Heart left ventricle (tissue), 16 donors: ENCODE measurements at regions not wholly inside any gene's neighbourhood (a gene's known extent, or its start where the extent isn't known, plus 50 kb on each side); places are given as distances from the start of the nearest gene placed in this dataset.

Experiments
- ATAC-seq, 4 donors: fragments of 200-7000 bp; cut with Tn5 transposase; one replicate each; pipeline ENCODE4 v1.9.1; 2020 to 2022; ENCODE audit warnings: moderate library complexity in 4 of 4, mild to moderate bottlenecking in 3 of 4, moderate number of reproducible peaks in 1 of 4
- DNase-seq, 5 donors: peaks; one replicate each; pipeline ENCODE4 v3.0.0-alpha.2; 2020
- H3K27ac ChIP-seq, 12 donors: fragments of 200-600 bp; sonication (generic) in 4 of 12; one replicate each; pipeline versions ENCODE4 v1.5.0 to v1.8.0; 2016 to 2022; ENCODE audit warnings: mild to moderate bottlenecking in 2 of 12
- H3K27me3 ChIP-seq, 9 donors: fragments of 200-600 bp; sonication (generic) in 2 of 9; one replicate each; pipeline versions ENCODE4 v1.5.1 to v1.8.0; 2016 to 2022; ENCODE audit warnings: mild to moderate bottlenecking in 3 of 9
- H3K36me3 ChIP-seq, 9 donors: fragments of 200-600 bp; sonication (generic) in 2 of 9; one replicate each; pipeline versions ENCODE4 v1.5.0 to v1.8.0; 2018 to 2022; ENCODE audit warnings: mild to moderate bottlenecking in 2 of 9
- H3K4me1 ChIP-seq, 12 donors: fragments of 200-600 bp; sonication (generic) in 4 of 12; one replicate each; pipeline versions ENCODE4 v1.5.0 to v1.8.0; 2016 to 2022; ENCODE audit warnings: mild to moderate bottlenecking in 3 of 12
- H3K4me3 ChIP-seq, 12 donors: fragments of 200-600 bp; sonication (generic) in 4 of 12; one replicate each; pipeline versions ENCODE4 v1.5.0 to v1.8.0; 2017 to 2022; ENCODE audit warnings: mild to moderate bottlenecking in 9 of 12, moderate library complexity in 4 of 12
- H3K9me3 ChIP-seq, 12 donors: fragments of 200-600 bp; sonication (generic) in 4 of 12; one replicate each; pipeline versions ENCODE4 v1.5.0 to v1.8.0; 2016 to 2022; ENCODE audit warnings: mild to moderate bottlenecking in 1 of 12
- POLR2A ChIP-seq, 2 donors: fragments of 450-650 bp; IDR thresholded peaks; one replicate each; pipeline ENCODE4 v1.6.1; 2017; ENCODE audit warnings: antibody characterized with exemption in 2 of 2, mild to moderate bottlenecking in 2 of 2, moderate library complexity in 2 of 2
- WGBS, 4 donors: extraction: QIAGEN DNeasy Blood & Tissue Kit in 2 of 4; methylation state at CpG; one replicate each; pipeline versions ENCODE4 v1.1.5 to v1.1.7; 2013 to 2018; 5-methylcytosine and 5-hydroxymethylcytosine counted together
- intact Hi-C, 10 donors: fragments of 100-400 bp; cut with DNase I; formaldehyde crosslinking; loops; one replicate each; pipeline versions ENCODE4 v1.11.1 to v1.14.2; 2022
- TF ChIP-seq, protein P1 (sequence below), 12 donors: fragments of 200-600 bp; sonication (generic) in 4 of 12; IDR thresholded peaks; one replicate each; pipeline versions ENCODE4 v1.5.0 to v1.8.0; 2018 to 2022; ENCODE audit warnings: antibody characterized with exemption in 12 of 12, mild to moderate bottlenecking in 5 of 12
- donor health status: ischemic (EF 13 %, LVEDD 7.1; RV severe dilation, severe dysfunction).
- donor health status: healthy with polysubstance abuse.
- donor health status: DM: no; HTN: yes; CAD: no.
- donor health status: DM: no; HTN: no; CAD: no.
- donor health status: ischemic (EF 25% LVEDD 6.9; RV normal size, moderate dysfunction).
- donor health status: ischemic (EF 25% LVEDD 5.7; RV mildly dilated, moderate dysfunction).
- donor health status: healthy.
- donor health status: DM: yes; HTN: yes; CAD: no.
- donor health status: ischemic (EF 35%, LVEDD 5.7; RV mildly dilated, moderate dysfunction).
- donor health status: nonischemic (EF 11% LVEDD 7.7; RV severe dilation, severe dysfunction).
- donor health status: DM: yes; HTN: yes; CAD: no.
- donor health status: PGD.
- donor health status: ischemic (EF 29% LVEDD 5.4; RV normal size, mild dysfunction).
- donor health status: nonischemic (EF 23%, LVEDD 6.1; RV moderate dilation, normal function).

DNA sequence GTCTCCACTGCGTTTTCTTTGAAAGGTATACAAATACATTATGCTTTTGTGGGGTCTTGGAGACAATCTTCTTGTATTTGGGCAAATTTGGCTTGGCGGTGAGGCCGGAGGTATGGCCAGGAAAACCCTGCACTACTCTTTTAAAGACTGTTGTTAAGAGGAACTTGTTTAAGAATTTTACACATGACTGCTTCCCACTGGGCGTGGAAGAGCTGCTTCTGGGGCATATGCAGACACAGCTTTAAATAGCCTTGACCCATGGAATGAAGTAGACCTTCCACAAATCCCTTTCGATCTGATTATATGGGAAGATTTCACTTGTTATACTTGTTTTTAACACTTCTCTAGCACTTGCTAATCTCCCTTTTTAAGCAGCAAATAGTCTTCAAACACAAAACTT lies 453.6 kb downstream of the MN1 start:
- intact Hi-C loops, result no loop called here
- no peak for TF ChIP-seq POLR2A (IDR thresholded peaks at IDR 0.05)
- TF ChIP-seq, protein P1, sequence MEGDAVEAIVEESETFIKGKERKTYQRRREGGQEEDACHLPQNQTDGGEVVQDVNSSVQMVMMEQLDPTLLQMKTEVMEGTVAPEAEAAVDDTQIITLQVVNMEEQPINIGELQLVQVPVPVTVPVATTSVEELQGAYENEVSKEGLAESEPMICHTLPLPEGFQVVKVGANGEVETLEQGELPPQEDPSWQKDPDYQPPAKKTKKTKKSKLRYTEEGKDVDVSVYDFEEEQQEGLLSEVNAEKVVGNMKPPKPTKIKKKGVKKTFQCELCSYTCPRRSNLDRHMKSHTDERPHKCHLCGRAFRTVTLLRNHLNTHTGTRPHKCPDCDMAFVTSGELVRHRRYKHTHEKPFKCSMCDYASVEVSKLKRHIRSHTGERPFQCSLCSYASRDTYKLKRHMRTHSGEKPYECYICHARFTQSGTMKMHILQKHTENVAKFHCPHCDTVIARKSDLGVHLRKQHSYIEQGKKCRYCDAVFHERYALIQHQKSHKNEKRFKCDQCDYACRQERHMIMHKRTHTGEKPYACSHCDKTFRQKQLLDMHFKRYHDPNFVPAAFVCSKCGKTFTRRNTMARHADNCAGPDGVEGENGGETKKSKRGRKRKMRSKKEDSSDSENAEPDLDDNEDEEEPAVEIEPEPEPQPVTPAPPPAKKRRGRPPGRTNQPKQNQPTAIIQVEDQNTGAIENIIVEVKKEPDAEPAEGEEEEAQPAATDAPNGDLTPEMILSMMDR (IDR thresholded peaks at IDR 0.05), result no peak

DNA sequence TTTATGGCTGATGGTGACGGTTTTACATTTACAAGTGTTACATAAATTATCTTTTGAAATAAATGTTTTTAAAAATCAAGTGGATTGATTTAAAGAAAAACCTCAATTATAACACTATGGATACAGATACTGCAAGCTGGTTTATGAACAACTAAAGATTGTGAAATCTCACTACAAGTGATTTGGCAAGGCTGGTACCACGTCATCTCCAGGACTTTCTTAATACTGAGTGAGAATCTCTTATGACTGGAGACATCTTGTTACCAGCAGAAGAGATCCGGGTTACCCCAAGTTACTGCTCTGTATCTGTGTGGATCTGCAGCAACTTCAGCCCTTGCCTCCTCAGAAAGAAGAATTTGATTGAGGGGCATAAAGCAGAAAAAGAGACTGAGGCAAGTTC lies 452.9 kb downstream of the MN1 start:
- no peak for ATAC-seq
- WGBS, 4 donors, result 82 to 91% (median 84%) methylated on average over 3 of the region's 3 CpGs
- intact Hi-C loops, result no loop called here

More for the DNA sequence above, 453.6 kb downstream of the MN1 start:
- DNase-seq, result no peak
- Histone ChIP-seq H3K4me3 (no peak overlapping the region), H3K27ac (no peak overlapping the region), H3K9me3 (peaks cover 0 to 31% (median 6%) of the 10 kb centered on the region in 12 donors), H3K36me3 (no peaks in the 10 kb centered on the region), H3K4me1 (no peaks in the 10 kb centered on the region), H3K27me3 (peaks cover 0 to 13% (median 3%) of the 10 kb centered on the region in 9 donors)
- WGBS, 4 donors, result 76 to 85% (median 83%) methylated on average over 5 of the region's 5 CpGs
- no peak for ATAC-seq

DNA sequence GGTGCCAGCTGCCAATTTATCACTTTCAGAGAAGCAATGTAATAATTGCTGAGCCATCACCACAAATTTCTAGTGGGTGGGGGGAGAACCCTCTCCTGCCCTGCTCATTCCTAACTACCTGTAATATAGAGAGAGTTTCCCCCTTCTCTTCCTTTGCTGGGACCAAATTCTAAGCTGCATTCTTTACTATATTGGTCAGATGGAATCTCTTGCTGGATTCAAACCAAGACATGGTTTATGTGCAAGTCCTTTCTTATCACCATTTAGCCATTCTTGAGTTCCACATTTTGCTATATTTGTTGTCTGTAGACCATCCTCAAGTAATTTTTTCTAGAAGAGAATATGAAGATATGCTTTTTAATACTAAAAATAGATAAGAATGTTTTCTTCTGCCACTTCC lies 452.1 kb downstream of the MN1 start:
- no peaks in the 10 kb centered on the region for H3K36me3 ChIP-seq
- H3K27me3 ChIP-seq, result peaks cover 0 to 13% (median 3%) of the 10 kb centered on the region in 9 donors
- DNase-seq, result no peak
- no peak for ATAC-seq
- H3K9me3 ChIP-seq, result peaks cover 0 to 20% (median 6%) of the 10 kb centered on the region in 12 donors
- H3K27ac ChIP-seq, result no peak overlapping the region
- H3K4me1 ChIP-seq, result no peaks in the 10 kb centered on the region
- TF ChIP-seq POLR2A (IDR thresholded peaks at IDR 0.05), result no peak
- TF ChIP-seq, protein P1 (IDR thresholded peaks at IDR 0.05), result no peak
- H3K4me3 ChIP-seq, result no peak overlapping the region
- intact Hi-C loops, result no loop called here

More for the DNA sequence above, 452.9 kb downstream of the MN1 start:
- Histone ChIP-seq H3K27ac (no peak overlapping the region), H3K27me3 (peaks cover 0 to 13% (median 3%) of the 10 kb centered on the region in 9 donors), H3K4me1 (no peaks in the 10 kb centered on the region), H3K36me3 (no peaks in the 10 kb centered on the region), H3K9me3 (peaks cover 0 to 24% (median 6%) of the 10 kb centered on the region in 12 donors), H3K4me3 (no peak overlapping the region)
- TF ChIP-seq, protein P1 (IDR thresholded peaks at IDR 0.05), result no peak
- TF ChIP-seq POLR2A (IDR thresholded peaks at IDR 0.05), result no peak
- no peak for DNase-seq

DNA sequence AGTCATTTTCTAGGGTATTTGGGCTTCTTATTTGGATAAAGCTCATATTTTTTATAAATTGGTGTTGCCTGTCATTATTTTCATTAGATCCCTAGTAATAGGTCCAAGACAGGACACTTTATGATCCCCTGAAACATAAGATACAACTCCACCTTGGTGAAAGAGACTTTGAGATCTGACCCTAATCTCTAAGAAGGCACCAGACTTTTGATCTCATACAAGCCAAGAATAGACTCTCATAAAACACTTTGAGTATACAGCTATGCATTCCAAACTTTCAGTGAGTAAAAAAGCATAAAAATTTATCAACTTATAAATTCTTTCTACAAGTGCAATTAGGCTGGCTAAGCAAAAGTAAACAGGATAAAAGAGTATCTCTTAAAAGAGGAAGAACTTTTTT lies 451.2 kb downstream of the MN1 start:
- ATAC-seq, result no peak
- Histone ChIP-seq H3K27ac (no peak overlapping the region), H3K36me3 (no peaks in the 10 kb centered on the region), H3K4me1 (no peaks in the 10 kb centered on the region), H3K9me3 (peaks cover 0 to 20% (median 6%) of the 10 kb centered on the region in 12 donors), H3K4me3 (no peak overlapping the region), H3K27me3 (peaks cover 0 to 13% (median 3%) of the 10 kb centered on the region in 9 donors)
- intact Hi-C loops, result no loop called here
- TF ChIP-seq, protein P1 (IDR thresholded peaks at IDR 0.05), result no peak
- TF ChIP-seq POLR2A (IDR thresholded peaks at IDR 0.05), result no peak
- no peak for DNase-seq
